Activated naive CD8-positive, alpha-beta T cell treated with anti-CD3 and anti-CD28 coated beads, Interleukin-2, amount 10 ng/mL, durations not matched to agents 7 days and 5 days (primary cell): ENCODE measurements at regions not wholly inside any gene's neighbourhood (a gene's known extent, or its start where the extent isn't known, plus 50 kb on each side); places are given as distances from the start of the nearest gene placed in this dataset.

Experiments used
- ATAC-seq: fragments of 150-1000 bp; cut with Tn5 transposase; one replicate; pipeline ENCODE4 v1.10.0; 2021; ENCODE audit warnings: low read depth, moderate library complexity
- POLR2A ChIA-PET: fragments of 350-600 bp; sonication (Branson Sonifier 250); formaldehyde crosslinking; loops from one replicate; lab custom pipeline; 2021; ENCODE audit warnings: antibody characterized with exemption; lab: Charles Lee
- DNase-seq: peaks from one replicate; pipeline ENCODE4 v3.0.0; 2021
- H3K27ac Mint-ChIP-seq: one replicate; pipeline ENCODE4 v1.8.0; 2022; ENCODE audit warnings: mild to moderate bottlenecking, mixed read lengths
- H3K27me3 Mint-ChIP-seq: one replicate; pipeline ENCODE4 v1.8.0; 2022; ENCODE audit warnings: mild to moderate bottlenecking, moderate library complexity, mixed read lengths
- H3K36me3 Mint-ChIP-seq: one replicate; pipeline ENCODE4 v1.8.0; 2021; ENCODE audit warnings: mild to moderate bottlenecking, mixed read lengths
- H3K4me1 Mint-ChIP-seq: one replicate; pipeline ENCODE4 v1.8.0; 2021; ENCODE audit warnings: mixed read lengths
- H3K4me3 Mint-ChIP-seq: one replicate; pipeline ENCODE4 v1.8.0; 2022; ENCODE audit warnings: mild to moderate bottlenecking, moderate library complexity, mixed read lengths
- H3K9me3 Mint-ChIP-seq: one replicate; pipeline ENCODE4 v1.8.0; 2021; ENCODE audit warnings: mixed read lengths

- peaks cover 7% of the 10 kb centered on the region for H3K27me3 Mint-ChIP-seq
- H3K4me3 Mint-ChIP-seq, result no peak overlapping the region
- H3K4me1 Mint-ChIP-seq, result no peaks in the 10 kb centered on the region
- no peak overlapping the region for H3K27ac Mint-ChIP-seq
- POLR2A ChIA-PET, result no interaction called here
- DNase-seq (no peak), ATAC-seq (no peak)
- no peaks in the 10 kb centered on the region for H3K36me3 Mint-ChIP-seq
- H3K9me3 Mint-ChIP-seq, result no peaks in the 10 kb centered on the region
These were observed 84.4 kb upstream of the ALDH1B1 start for GRCh38 chr9:38308136-38308535.

GRCh38 chr9:38306899-38307298 lies 85.6 kb upstream of the ALDH1B1 start:
- Mint-ChIP-seq H3K27ac (no peak overlapping the region), H3K9me3 (no peaks in the 10 kb centered on the region), H3K4me1 (no peaks in the 10 kb centered on the region), H3K36me3 (no peaks in the 10 kb centered on the region), H3K27me3 (peaks cover 12% of the 10 kb centered on the region), H3K4me3 (no peak overlapping the region)
- POLR2A ChIA-PET, result no interaction called here
- no peak for ATAC-seq
- no peak for DNase-seq

DNA sequence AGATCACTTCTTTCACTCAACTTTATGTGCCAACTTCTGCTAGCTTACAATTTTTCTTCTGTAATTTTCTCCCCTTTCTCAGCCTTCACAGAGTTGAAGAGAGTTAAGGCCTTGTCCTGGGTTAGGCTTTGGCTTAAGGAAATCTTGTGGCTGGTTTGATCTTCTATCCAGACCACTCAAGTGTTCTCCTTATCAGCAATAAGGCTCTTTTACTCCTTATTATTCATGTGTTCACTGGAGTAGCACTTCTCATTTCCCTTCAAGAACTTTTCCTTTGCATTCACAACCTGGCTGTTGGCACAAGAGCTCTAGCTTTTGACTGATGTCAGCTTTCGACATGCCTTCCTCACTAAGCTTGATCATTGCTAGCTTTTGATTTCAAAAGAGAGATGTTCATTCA lies 86.9 kb upstream of the ALDH1B1 start:
- ATAC-seq (no peak), DNase-seq (no peak)
- Mint-ChIP-seq H3K4me1 (no peaks in the 10 kb centered on the region), H3K27ac (no peak overlapping the region), H3K36me3 (no peaks in the 10 kb centered on the region), H3K4me3 (no peak overlapping the region), H3K9me3 (no peaks in the 10 kb centered on the region), H3K27me3 (peaks cover 14% of the 10 kb centered on the region)
- POLR2A ChIA-PET, result no interaction called here

- POLR2A ChIA-PET, result no interaction called here
- Mint-ChIP-seq H3K27me3 (peaks cover 12% of the 10 kb centered on the region), H3K36me3 (no peaks in the 10 kb centered on the region), H3K4me3 (no peak overlapping the region), H3K27ac (no peak overlapping the region), H3K9me3 (no peaks in the 10 kb centered on the region), H3K4me1 (no peaks in the 10 kb centered on the region)
- DNase-seq, result no peak
- ATAC-seq, result no peak
These were observed 91.0 kb upstream of the ALDH1B1 start for GRCh38 chr9:38301376-38302106.

DNA sequence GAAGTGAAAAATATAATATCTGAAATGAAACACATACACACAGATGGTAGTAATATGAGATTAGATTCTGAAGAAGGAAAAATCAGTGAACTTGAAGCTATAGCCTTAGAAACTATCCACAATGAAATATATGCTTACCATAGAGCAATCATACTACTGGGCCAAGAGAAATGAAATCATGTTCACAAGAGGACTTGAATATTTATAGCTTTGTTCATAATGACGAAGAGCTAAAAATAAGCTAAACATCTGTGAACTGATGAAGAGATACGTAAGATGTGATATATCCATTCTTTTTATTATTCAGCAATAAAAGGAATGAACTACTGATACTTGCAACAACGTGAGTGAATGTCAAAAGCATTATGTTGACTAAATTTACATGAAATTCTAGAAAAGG lies 92.6 kb upstream of the ALDH1B1 start:
- Mint-ChIP-seq H3K27ac (no peak overlapping the region), H3K36me3 (no peaks in the 10 kb centered on the region), H3K4me1 (no peaks in the 10 kb centered on the region), H3K9me3 (no peaks in the 10 kb centered on the region), H3K27me3 (peaks cover 18% of the 10 kb centered on the region), H3K4me3 (no peak overlapping the region)
- ATAC-seq (no peak), DNase-seq (no peak)
- POLR2A ChIA-PET, result no interaction called here

DNA sequence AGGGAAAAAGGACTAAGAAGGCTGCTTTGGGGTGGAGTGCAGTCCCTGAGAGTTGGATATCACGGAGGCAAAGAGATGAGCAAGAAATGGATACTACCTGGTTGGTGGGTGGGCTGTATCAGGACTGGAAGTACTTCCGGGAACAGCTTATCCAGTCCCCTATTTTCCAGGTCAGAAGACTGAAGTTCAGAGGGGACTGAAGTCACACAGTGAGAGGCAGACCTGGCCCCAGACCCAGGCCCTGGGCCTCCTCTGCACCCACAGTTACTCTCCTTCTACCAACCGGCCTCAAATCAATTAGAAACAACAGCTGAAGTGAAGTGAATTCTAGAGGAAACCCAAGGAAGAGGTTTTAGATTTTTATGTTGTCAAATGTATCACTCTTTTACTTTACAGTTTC lies 93.6 kb upstream of the ALDH1B1 start:
- H3K36me3 Mint-ChIP-seq, result no peaks in the 10 kb centered on the region
- H3K9me3 Mint-ChIP-seq, result no peaks in the 10 kb centered on the region
- ATAC-seq, result no peak
- no peaks in the 10 kb centered on the region for H3K4me1 Mint-ChIP-seq
- POLR2A ChIA-PET, result no interaction called here
- H3K27me3 Mint-ChIP-seq, result peaks cover 18% of the 10 kb centered on the region
- H3K27ac Mint-ChIP-seq, result no peak overlapping the region
- no peak overlapping the region for H3K4me3 Mint-ChIP-seq
- DNase-seq, result no peak

GRCh38 chr9:38298503-38298902 lies 94.0 kb upstream of the ALDH1B1 start:
- Mint-ChIP-seq H3K27me3 (peaks cover 18% of the 10 kb centered on the region), H3K4me1 (no peaks in the 10 kb centered on the region), H3K36me3 (no peaks in the 10 kb centered on the region), H3K27ac (no peak overlapping the region), H3K4me3 (no peak overlapping the region), H3K9me3 (no peaks in the 10 kb centered on the region)
- ATAC-seq (no peak), DNase-seq (no peak)
- POLR2A ChIA-PET, result no interaction called here

DNA sequence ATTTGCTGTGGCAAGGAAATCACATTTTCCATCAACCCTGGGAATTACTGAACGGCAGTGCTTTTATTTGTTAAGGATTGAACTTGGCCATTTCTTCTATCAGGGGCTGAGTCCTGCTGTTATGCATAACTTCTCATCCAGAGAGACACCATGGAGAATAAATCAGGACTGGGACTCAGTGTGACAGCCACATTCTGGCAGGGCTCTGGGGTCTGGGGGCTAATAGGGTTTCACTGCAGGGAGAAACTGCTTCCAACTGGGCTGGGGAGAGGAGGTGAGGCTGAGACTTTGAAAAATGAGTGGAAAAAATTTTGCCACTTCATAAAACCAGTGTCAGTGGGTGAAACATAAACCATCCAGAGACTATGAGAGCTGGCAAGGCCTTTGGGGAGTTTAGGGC lies 95.7 kb upstream of the ALDH1B1 start:
- Mint-ChIP-seq H3K27ac (no peak overlapping the region), H3K36me3 (no peaks in the 10 kb centered on the region), H3K4me3 (no peak overlapping the region), H3K4me1 (no peaks in the 10 kb centered on the region), H3K27me3 (peaks cover 12% of the 10 kb centered on the region), H3K9me3 (no peaks in the 10 kb centered on the region)
- DNase-seq (no peak), ATAC-seq (no peak)
- POLR2A ChIA-PET, result no interaction called here

GRCh38 chr9:38295764-38296163 lies 96.7 kb upstream of the ALDH1B1 start:
- POLR2A ChIA-PET, result no interaction called here
- no peak overlapping the region for H3K4me3 Mint-ChIP-seq
- ATAC-seq, result no peak
- H3K4me1 Mint-ChIP-seq, result no peaks in the 10 kb centered on the region
- no peak for DNase-seq
- H3K27me3 Mint-ChIP-seq, result peaks cover 10% of the 10 kb centered on the region
- H3K27ac Mint-ChIP-seq, result no peak overlapping the region
- H3K36me3 Mint-ChIP-seq, result no peaks in the 10 kb centered on the region
- H3K9me3 Mint-ChIP-seq, result no peaks in the 10 kb centered on the region

GRCh38 chr9:38294220-38294960 lies 98.1 kb upstream of the ALDH1B1 start:
- peaks cover 6% of the 10 kb centered on the region for H3K27me3 Mint-ChIP-seq

GRCh38 chr9:38293022-38293421 lies 99.5 kb upstream of the ALDH1B1 start:
- no peaks in the 10 kb centered on the region for H3K36me3 Mint-ChIP-seq
- peaks cover 6% of the 10 kb centered on the region for H3K27me3 Mint-ChIP-seq
- no peaks in the 10 kb centered on the region for H3K4me1 Mint-ChIP-seq
- DNase-seq, result no peak
- no peaks in the 10 kb centered on the region for H3K9me3 Mint-ChIP-seq
- no peak for ATAC-seq
- H3K4me3 Mint-ChIP-seq, result no peak overlapping the region
- no peak overlapping the region for H3K27ac Mint-ChIP-seq
- POLR2A ChIA-PET, result interaction anchor here (0.6 kb wide), 1 partner anchor 743 kb away, joined by 3 read pairs; no protein-coding TSS in a partner anchor

More at GRCh38 chr9:38294220-38294960, 98.1 kb upstream of the ALDH1B1 start:
- DNase-seq (no peak), ATAC-seq (no peak)
- H3K4me3 Mint-ChIP-seq, result no peak overlapping the region
- H3K9me3 Mint-ChIP-seq, result no peaks in the 10 kb centered on the region
- POLR2A ChIA-PET, result no interaction called here
- H3K36me3 Mint-ChIP-seq, result no peaks in the 10 kb centered on the region
- H3K27ac Mint-ChIP-seq, result no peak overlapping the region
- no peaks in the 10 kb centered on the region for H3K4me1 Mint-ChIP-seq

DNA sequence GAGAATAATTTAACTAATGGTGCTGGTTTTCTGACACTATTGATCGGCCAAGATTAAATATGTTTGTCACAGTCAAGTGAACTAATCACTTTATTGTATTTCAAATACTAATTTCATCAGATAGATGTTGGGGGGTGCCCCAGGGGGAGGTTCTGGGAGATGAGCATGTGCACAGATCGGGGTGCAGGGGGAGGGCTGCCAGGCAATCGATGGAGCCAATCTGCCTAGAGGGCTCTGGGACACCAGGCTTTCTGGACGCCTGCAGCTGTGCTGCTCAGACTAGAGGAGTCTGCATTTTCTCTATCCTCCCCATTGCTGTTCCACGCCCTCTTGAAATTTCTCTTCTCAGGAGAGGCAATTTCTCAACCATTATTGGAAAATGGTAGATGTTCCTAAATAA lies 100.0 kb upstream of the ALDH1B1 start:
- no peaks in the 10 kb centered on the region for H3K36me3 Mint-ChIP-seq
- no peak overlapping the region for H3K27ac Mint-ChIP-seq
- POLR2A ChIA-PET, result interaction anchor here (0.6 kb wide), 1 partner anchor 742 kb away, joined by 3 read pairs; no protein-coding TSS in a partner anchor

GRCh38 chr9:38289866-38290245 lies 102.6 kb upstream of the ALDH1B1 start:
- no peak for DNase-seq
- H3K4me3 Mint-ChIP-seq, result no peak overlapping the region
- no peaks in the 10 kb centered on the region for H3K36me3 Mint-ChIP-seq
- no peaks in the 10 kb centered on the region for H3K4me1 Mint-ChIP-seq
- POLR2A ChIA-PET, result no interaction called here
- no peaks in the 10 kb centered on the region for H3K9me3 Mint-ChIP-seq
- H3K27me3 Mint-ChIP-seq, result peaks cover 4% of the 10 kb centered on the region
- no peak for ATAC-seq
- H3K27ac Mint-ChIP-seq, result no peak overlapping the region

More for the DNA sequence above, 100.0 kb upstream of the ALDH1B1 start:
- DNase-seq (no peak), ATAC-seq (no peak)
- H3K4me1 Mint-ChIP-seq, result no peaks in the 10 kb centered on the region
- peaks cover 6% of the 10 kb centered on the region for H3K27me3 Mint-ChIP-seq
- H3K9me3 Mint-ChIP-seq, result no peaks in the 10 kb centered on the region
- H3K4me3 Mint-ChIP-seq, result no peak overlapping the region

DNA sequence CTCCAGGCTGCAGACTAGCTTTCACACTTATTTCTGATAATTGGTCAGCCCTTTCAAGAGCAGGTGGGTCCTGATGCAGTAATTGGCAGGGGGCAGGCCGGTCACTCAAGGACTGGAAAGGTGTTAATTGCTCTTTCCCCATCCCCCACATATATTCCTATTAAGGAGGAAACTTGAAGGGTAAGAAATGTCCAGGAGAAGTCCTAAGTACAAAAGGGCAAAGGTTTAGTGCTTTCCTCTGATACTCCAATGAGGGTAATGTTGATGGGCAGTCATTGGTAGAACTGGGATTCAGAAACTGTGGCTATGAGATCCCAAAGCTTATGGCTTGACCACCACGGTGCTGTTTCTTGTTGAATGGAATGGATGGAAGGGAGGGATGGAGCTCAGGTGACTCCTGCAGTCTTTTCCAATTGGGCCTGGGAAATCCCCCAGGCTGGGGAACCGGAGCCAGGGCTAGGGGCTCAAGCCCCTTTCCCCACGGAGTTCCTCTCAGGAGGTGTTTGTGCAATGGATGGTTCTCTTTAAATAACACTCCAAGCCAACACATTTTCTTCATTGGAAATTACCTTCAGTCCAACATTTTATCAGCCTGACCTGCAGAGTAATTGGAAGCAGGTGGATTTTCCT lies 103.2 kb upstream of the ALDH1B1 start:
- Mint-ChIP-seq H3K27me3 (peaks cover 4% of the 10 kb centered on the region), H3K4me1 (no peaks in the 10 kb centered on the region), H3K36me3 (no peaks in the 10 kb centered on the region), H3K4me3 (no peak overlapping the region), H3K27ac (no peak overlapping the region), H3K9me3 (no peaks in the 10 kb centered on the region)
- POLR2A ChIA-PET, result no interaction called here
- no peak for DNase-seq
- no peak for ATAC-seq
